Liver (tissue), 2 donors: ENCODE measurements at regions not wholly inside any gene's neighbourhood (a gene's known extent, or its start where the extent isn't known, plus 50 kb on each side); places are given as distances from the start of the nearest gene placed in this dataset.

Source experiments
- ATF3 ChIP-seq: IDR thresholded peaks from 2 replicates; pipeline ENCODE4 v1.6.1; 2016; ENCODE audit warnings: antibody characterized with exemption
- SP1 ChIP-seq: IDR thresholded peaks from 2 replicates; pipeline ENCODE4 v1.6.1; 2018; ENCODE audit warnings: antibody characterized with exemption, mild to moderate bottlenecking
- TF ChIP-seq, protein P1 (sequence below): IDR thresholded peaks from 2 replicates; pipeline ENCODE4 v1.6.1; 2016; ENCODE audit warnings: antibody characterized with exemption
- donor health status: healthy.

GRCh38 chr3:194844046-194844445, 158.4 kb downstream of the FAM43A start:
- TF ChIP-seq SP1, result no peak
- no peak for TF ChIP-seq ATF3
- TF ChIP-seq, protein P1, sequence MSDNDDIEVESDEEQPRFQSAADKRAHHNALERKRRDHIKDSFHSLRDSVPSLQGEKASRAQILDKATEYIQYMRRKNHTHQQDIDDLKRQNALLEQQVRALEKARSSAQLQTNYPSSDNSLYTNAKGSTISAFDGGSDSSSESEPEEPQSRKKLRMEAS, result no peak
